Smooth muscle cell (in vitro differentiated cells): ENCODE measurements at regions not wholly inside any gene's neighbourhood (a gene's known extent, or its start where the extent isn't known, plus 50 kb on each side); places are given as distances from the start of the nearest gene placed in this dataset.

Experiments
- DNase-seq: peaks from one replicate; lab custom pipeline; 2025; ENCODE audit not compliant: unreplicated experiment; lab: John Stamatoyannopoulos, UW
- H2AFZ ChIP-seq: fragments of 200-600 bp; sonication (generic); 2 replicates; pipeline ENCODE4 v1.6.0; 2016; ENCODE audit warnings: antibody characterized with exemption, low read depth, mild to moderate bottlenecking
- H3F3A ChIP-seq: fragments of 200-600 bp; sonication (generic); 2 replicates; pipeline ENCODE4 v1.6.0; 2017; ENCODE audit warnings: antibody characterized with exemption, low read depth
- H3K27ac ChIP-seq: fragments of 200-600 bp; sonication (generic); 2 replicates; pipeline ENCODE4 v1.5.1; 2016; ENCODE audit warnings: low read depth, mild to moderate bottlenecking
- H3K27me3 ChIP-seq: fragments of 200-600 bp; sonication (generic); 2 replicates; pipeline ENCODE4 v1.6.1; 2016; ENCODE audit warnings: low read depth, mild to moderate bottlenecking
- H3K36me3 ChIP-seq: fragments of 200-600 bp; sonication (generic); 2 replicates; pipeline ENCODE4 v1.5.1; 2016; ENCODE audit warnings: low read depth
- H3K4me1 ChIP-seq: fragments of 200-600 bp; sonication (generic); 2 replicates; pipeline ENCODE4 v1.5.1; 2016; ENCODE audit warnings: low read depth
- H3K4me2 ChIP-seq: fragments of 200-600 bp; sonication (generic); 2 replicates; pipeline ENCODE4 v1.6.0; 2016; ENCODE audit warnings: mild to moderate bottlenecking
- H3K4me3 ChIP-seq: fragments of 200-600 bp; sonication (generic); 2 replicates; pipeline ENCODE4 v1.5.1; 2016; ENCODE audit warnings: mild to moderate bottlenecking
- H3K79me2 ChIP-seq: fragments of 200-600 bp; sonication (generic); 2 replicates; pipeline ENCODE4 v1.6.0; 2016; ENCODE audit warnings: low read depth, mild to moderate bottlenecking
- H3K9ac ChIP-seq: fragments of 200-600 bp; sonication (generic); 2 replicates; pipeline ENCODE4 v1.6.0; 2016; ENCODE audit warnings: low read depth
- H3K9me3 ChIP-seq: fragments of 200-600 bp; sonication (generic); replicated peaks from 2 replicates; pipeline ENCODE4 v1.5.1; 2016; ENCODE audit warnings: low read depth
- H4K20me1 ChIP-seq: fragments of 200-600 bp; sonication (generic); 2 replicates; pipeline ENCODE4 v1.6.0; 2016; ENCODE audit warnings: low read depth
- WGBS: methylation state at CpG from one replicate; pipeline ENCODE4 v1.1.7; 2016; ENCODE audit warnings: low lambda C conversion rate; 5-methylcytosine and 5-hydroxymethylcytosine counted together
- TF ChIP-seq, protein P1 (sequence below): fragments of 200-600 bp; sonication (generic); IDR thresholded peaks from 2 replicates; pipeline ENCODE4 v1.5.1; 2017; ENCODE audit warnings: borderline replicate concordance, mild to moderate bottlenecking, antibody characterized with exemption; ENCODE audit not compliant: insufficient read depth, poor library complexity, severe bottlenecking

DNA sequence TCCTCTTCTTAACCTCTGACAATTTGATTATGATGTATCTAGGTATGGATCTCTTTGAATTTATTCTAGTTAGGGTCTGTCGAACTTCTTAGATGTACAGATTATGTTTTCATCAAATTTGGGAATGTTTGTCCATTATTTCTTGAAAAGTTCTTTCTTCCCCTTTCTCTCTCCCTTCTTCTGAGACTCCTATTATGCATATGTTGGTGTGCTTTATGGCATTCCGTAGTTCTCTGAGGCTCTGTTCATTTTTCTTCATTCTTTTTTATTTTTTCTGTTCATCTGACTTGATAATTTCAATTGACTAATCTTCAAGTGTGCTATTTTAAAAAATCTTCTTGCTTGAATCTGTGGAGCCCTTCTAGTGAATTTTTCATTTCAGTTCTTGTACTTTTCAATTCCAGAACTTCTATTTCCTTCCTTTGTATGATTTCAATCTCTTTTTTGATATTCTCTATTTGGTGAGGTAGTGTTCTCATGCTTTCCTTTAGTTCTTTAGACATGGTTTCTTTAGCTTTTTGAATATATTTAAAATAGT, 79.8 kb downstream of the TMEM270 start:
- no peak overlapping the region for H2AFZ ChIP-seq
- TF ChIP-seq, protein P1, sequence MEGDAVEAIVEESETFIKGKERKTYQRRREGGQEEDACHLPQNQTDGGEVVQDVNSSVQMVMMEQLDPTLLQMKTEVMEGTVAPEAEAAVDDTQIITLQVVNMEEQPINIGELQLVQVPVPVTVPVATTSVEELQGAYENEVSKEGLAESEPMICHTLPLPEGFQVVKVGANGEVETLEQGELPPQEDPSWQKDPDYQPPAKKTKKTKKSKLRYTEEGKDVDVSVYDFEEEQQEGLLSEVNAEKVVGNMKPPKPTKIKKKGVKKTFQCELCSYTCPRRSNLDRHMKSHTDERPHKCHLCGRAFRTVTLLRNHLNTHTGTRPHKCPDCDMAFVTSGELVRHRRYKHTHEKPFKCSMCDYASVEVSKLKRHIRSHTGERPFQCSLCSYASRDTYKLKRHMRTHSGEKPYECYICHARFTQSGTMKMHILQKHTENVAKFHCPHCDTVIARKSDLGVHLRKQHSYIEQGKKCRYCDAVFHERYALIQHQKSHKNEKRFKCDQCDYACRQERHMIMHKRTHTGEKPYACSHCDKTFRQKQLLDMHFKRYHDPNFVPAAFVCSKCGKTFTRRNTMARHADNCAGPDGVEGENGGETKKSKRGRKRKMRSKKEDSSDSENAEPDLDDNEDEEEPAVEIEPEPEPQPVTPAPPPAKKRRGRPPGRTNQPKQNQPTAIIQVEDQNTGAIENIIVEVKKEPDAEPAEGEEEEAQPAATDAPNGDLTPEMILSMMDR = no peak
- no peak overlapping the region for H3K9ac ChIP-seq
- no peak overlapping the region for H3K4me3 ChIP-seq
- H3K4me1 ChIP-seq = no peaks in the 10 kb centered on the region
- no peaks in the 10 kb centered on the region for H4K20me1 ChIP-seq
- peaks cover 3% of the 10 kb centered on the region for H3K9me3 ChIP-seq
- peaks cover 5% of the 10 kb centered on the region for H3K27me3 ChIP-seq
- no peak overlapping the region for H3K4me2 ChIP-seq
- no peak for DNase-seq
- H3K79me2 ChIP-seq = no peaks in the 10 kb centered on the region
- no peak overlapping the region for H3K27ac ChIP-seq
- WGBS = 79% methylated on average over 2 of the region's 2 CpGs
- H3K36me3 ChIP-seq = no peaks in the 10 kb centered on the region
- H3F3A ChIP-seq = no peaks in the 10 kb centered on the region

DNA sequence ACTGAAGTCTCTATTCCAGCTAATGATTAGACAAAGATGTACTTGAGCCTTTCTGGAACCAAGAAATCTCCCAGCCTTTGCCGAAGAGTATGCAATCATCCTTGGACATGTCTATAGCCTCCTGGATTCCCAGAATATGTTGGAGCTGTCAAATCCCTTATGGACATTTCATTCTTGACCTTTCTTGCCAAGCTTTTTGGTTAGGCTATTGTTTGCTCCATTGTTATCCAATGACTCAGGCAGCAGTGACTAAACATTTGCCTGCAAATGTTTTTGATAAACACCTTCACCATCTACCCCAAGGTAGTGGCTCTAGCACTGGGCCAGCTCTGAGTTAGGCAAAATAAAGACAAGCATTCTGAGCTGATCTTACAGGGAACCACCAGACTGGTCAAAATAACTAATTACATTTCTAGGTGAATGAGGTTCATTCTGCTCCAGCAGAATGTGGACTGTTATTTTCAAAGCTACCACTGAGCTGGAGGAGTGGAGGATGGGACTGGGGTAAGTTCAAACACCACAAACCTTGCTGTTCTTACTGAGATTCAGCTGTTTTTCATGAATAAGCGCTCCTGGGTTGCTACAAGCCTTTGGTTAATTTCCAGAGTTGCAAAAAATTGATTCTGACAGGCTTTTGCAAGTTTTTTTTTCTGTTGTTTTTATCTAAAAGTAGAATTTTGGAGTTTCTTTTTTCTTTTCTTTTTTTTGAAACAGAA, 81.0 kb downstream of the TMEM270 start:
- Histone ChIP-seq H3K9me3 (peaks cover 3% of the 10 kb centered on the region), H3K27ac (no peak overlapping the region), H3K4me1 (no peaks in the 10 kb centered on the region), H2AFZ (no peak overlapping the region), H3K79me2 (no peaks in the 10 kb centered on the region), H3K36me3 (no peaks in the 10 kb centered on the region), H3K4me3 (no peak overlapping the region), H3K9ac (no peak overlapping the region), H3F3A (no peaks in the 10 kb centered on the region), H3K4me2 (no peak overlapping the region), H4K20me1 (no peaks in the 10 kb centered on the region), H3K27me3 (peaks cover 3% of the 10 kb centered on the region)
- TF ChIP-seq, protein P1 = no peak
- no peak for DNase-seq
- WGBS = 90% methylated on average over 2 of the region's 2 CpGs

DNA sequence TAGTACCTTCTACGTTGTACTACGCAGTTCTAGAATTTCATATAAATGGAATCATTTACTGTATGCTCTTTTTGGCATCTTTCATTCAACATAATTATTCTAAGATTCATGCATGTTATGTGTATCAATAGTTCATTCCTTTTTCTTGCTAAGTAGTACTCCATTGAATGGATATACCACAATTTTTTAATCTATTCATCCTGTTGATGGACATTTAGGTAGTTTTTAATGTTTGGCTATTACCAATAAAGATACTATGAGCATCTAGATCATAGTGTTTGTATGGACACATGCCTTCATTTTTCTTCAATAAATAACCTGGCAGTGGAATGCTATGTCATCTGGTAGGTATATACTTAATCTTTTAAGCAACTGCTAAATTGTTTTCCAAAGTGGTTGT, 83.0 kb upstream of the ELN start:
- TF ChIP-seq, protein P1 = no peak
- Histone ChIP-seq H3K9me3 (no peaks in the 10 kb centered on the region), H3K4me1 (no peaks in the 10 kb centered on the region), H2AFZ (no peak overlapping the region), H4K20me1 (no peaks in the 10 kb centered on the region), H3F3A (no peaks in the 10 kb centered on the region), H3K79me2 (no peaks in the 10 kb centered on the region), H3K27me3 (no peaks in the 10 kb centered on the region), H3K36me3 (no peaks in the 10 kb centered on the region), H3K4me2 (no peak overlapping the region), H3K9ac (no peak overlapping the region), H3K4me3 (no peak overlapping the region), H3K27ac (no peak overlapping the region)
- WGBS = 94% methylated on average over 2 of the region's 2 CpGs
- DNase-seq = no peak

DNA sequence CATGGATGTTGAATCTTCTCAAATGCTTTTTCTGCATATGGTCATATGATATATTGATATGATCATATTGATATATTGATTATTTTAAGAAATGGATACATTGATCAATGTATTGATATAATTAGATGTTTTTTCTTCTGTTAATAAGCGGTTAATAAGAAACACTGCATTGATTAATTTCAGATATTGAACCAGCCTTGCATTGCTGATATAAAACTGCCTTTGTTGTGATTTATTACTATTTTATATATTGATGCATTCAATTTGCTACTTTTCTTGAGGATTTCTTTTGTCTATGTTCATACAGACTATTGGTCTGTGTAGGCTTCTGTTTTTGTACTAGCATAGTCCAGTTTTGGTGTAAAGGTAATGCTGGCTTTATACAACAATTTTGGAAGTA, 79.7 kb upstream of the ELN start:
- Histone ChIP-seq H3K9me3 (no peaks in the 10 kb centered on the region), H3K4me3 (no peak overlapping the region), H3K9ac (no peak overlapping the region), H2AFZ (no peak overlapping the region), H3K4me2 (no peak overlapping the region), H3K27me3 (no peaks in the 10 kb centered on the region), H3F3A (no peaks in the 10 kb centered on the region), H3K4me1 (no peaks in the 10 kb centered on the region), H3K27ac (no peak overlapping the region), H3K36me3 (no peaks in the 10 kb centered on the region), H4K20me1 (no peaks in the 10 kb centered on the region), H3K79me2 (no peaks in the 10 kb centered on the region)
- WGBS = 100% methylated on average over 1 of the region's 1 CpG
- DNase-seq = no peak
- TF ChIP-seq, protein P1 = no peak
